KMS-11 (cell line): ENCODE measurements at regions not wholly inside any gene's neighbourhood (a gene's known extent, or its start where the extent isn't known, plus 50 kb on each side); places are given as distances from the start of the nearest gene placed in this dataset.

Source experiments
- H2AFZ ChIP-seq: fragments of 200-600 bp; sonication (generic); 2 replicates; pipeline ENCODE4 v1.6.1; 2016; ENCODE audit warnings: antibody characterized with exemption, mixed run types, low read depth
- H3K27ac ChIP-seq: fragments of 200-600 bp; sonication (generic); 2 replicates; pipeline ENCODE4 v1.6.1; 2016; ENCODE audit warnings: mild to moderate bottlenecking, mixed run types
- H3K27me3 ChIP-seq: fragments of 200-600 bp; sonication (generic); 2 replicates; pipeline ENCODE4 v1.6.1; 2017; ENCODE audit warnings: mild to moderate bottlenecking, low read depth, mixed run types, moderate library complexity; ENCODE audit not compliant: insufficient read depth
- H3K36me3 ChIP-seq: fragments of 200-600 bp; sonication (generic); 2 replicates; pipeline ENCODE4 v1.6.1; 2017; ENCODE audit warnings: mild to moderate bottlenecking, mixed run types; ENCODE audit not compliant: insufficient read depth
- H3K4me1 ChIP-seq: fragments of 200-600 bp; sonication (generic); 2 replicates; pipeline ENCODE4 v1.6.1; 2016; ENCODE audit warnings: mild to moderate bottlenecking, low read depth, mixed run types; ENCODE audit not compliant: poor library complexity, severe bottlenecking
- H3K4me2 ChIP-seq: fragments of 200-600 bp; sonication (generic); 2 replicates; pipeline ENCODE4 v1.7.0; 2016; ENCODE audit warnings: mild to moderate bottlenecking, mixed run types
- H3K4me3 ChIP-seq: fragments of 200-600 bp; sonication (generic); IDR thresholded peaks from 2 replicates; pipeline ENCODE4 v1.6.1; 2017; ENCODE audit warnings: low read depth, low read length, mixed read lengths; ENCODE audit not compliant: insufficient read depth
- H3K79me2 ChIP-seq: fragments of 200-600 bp; sonication (generic); 2 replicates; pipeline ENCODE4 v1.6.1; 2016; ENCODE audit warnings: low read depth, mixed run types; ENCODE audit not compliant: insufficient read depth
- H3K9ac ChIP-seq: fragments of 200-600 bp; sonication (generic); 2 replicates; pipeline ENCODE4 v1.6.1; 2016; ENCODE audit warnings: mild to moderate bottlenecking, mixed run types
- H4K20me1 ChIP-seq: fragments of 200-600 bp; sonication (generic); 2 replicates; pipeline ENCODE4 v1.6.1; 2016; ENCODE audit warnings: mild to moderate bottlenecking, mixed run types; ENCODE audit not compliant: insufficient read depth
- CTCF ChIP-seq: fragments of 200-600 bp; sonication (generic); conservative IDR thresholded peaks from 2 replicates; pipeline ENCODE4 v1.6.1; 2017; ENCODE audit warnings: low read depth, mild to moderate bottlenecking, antibody characterized with exemption, low read length, moderate library complexity, mixed read lengths

- Histone ChIP-seq H3K36me3 (no peaks in the 10 kb centered on the region), H3K79me2 (no peaks in the 10 kb centered on the region), H2AFZ (no peak overlapping the region), H3K27ac (no peak overlapping the region), H4K20me1 (no peaks in the 10 kb centered on the region), H3K9ac (no peak overlapping the region), H3K4me1 (no peaks in the 10 kb centered on the region), H3K27me3 (no peaks in the 10 kb centered on the region), H3K4me2 (no peak overlapping the region), H3K4me3 (no peak overlapping the region)
- TF ChIP-seq CTCF = no peak
Measured at GRCh38 chr1:25145775-25146393, 86.4 kb downstream of the SYF2 start.

DNA sequence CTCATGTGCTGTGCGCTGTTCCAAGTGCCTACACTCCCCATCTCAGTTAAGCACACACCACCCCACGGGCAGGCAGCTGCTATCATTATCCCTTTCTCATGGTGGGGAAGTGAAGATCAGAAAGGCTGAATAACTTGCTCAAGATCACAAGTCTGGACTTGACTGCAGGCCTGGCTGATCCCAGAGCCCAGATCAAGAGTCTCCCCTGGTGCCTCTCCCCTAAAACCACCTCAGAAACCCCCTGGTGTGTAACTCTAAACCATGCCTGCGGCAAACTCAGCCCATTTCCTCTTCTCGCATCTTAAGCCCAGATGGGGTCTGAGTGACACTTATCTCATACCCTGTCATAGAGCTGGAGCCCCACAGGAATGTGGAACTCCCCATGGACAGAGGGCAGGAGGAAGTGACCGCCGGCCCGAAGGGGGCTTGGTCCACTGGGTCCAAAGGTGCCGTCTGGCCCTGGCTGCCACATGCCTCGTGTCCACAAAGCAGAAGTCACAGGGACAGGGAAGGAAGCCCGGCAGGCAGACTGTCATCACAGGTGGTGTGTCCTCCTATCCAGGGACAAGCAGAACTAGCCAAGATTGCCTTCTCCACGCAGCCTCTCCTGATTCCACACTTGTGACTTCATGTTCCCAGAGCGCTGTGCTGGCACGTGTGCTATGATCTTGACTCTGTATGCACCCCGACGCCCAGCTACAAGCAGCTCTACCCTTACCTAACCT is 92.1 kb downstream of the SYF2 start:
- no peak overlapping the region for H3K4me2 ChIP-seq
- no peaks in the 10 kb centered on the region for H3K27me3 ChIP-seq
- TF ChIP-seq CTCF = no peak
- no peaks in the 10 kb centered on the region for H4K20me1 ChIP-seq
- H2AFZ ChIP-seq = no peak overlapping the region
- H3K9ac ChIP-seq = no peak overlapping the region
- no peak overlapping the region for H3K4me3 ChIP-seq
- no peaks in the 10 kb centered on the region for H3K79me2 ChIP-seq
- H3K36me3 ChIP-seq = no peaks in the 10 kb centered on the region
- no peaks in the 10 kb centered on the region for H3K4me1 ChIP-seq
- H3K27ac ChIP-seq = no peak overlapping the region

- Histone ChIP-seq H3K27me3 (no peaks in the 10 kb centered on the region), H3K27ac (no peak overlapping the region), H3K4me2 (no peak overlapping the region), H2AFZ (no peak overlapping the region), H3K36me3 (no peaks in the 10 kb centered on the region), H3K79me2 (no peaks in the 10 kb centered on the region), H4K20me1 (no peaks in the 10 kb centered on the region), H3K4me1 (no peaks in the 10 kb centered on the region), H3K4me3 (no peak overlapping the region), H3K9ac (no peak overlapping the region)
- no peak for TF ChIP-seq CTCF
Measured at GRCh38 chr1:25137521-25138395, 94.5 kb downstream of the SYF2 start.

GRCh38 chr1:25137106-25137505 is 95.2 kb downstream of the SYF2 start:
- Histone ChIP-seq H3K9ac (no peak overlapping the region), H3K4me1 (no peaks in the 10 kb centered on the region), H2AFZ (no peak overlapping the region), H3K27me3 (no peaks in the 10 kb centered on the region), H3K79me2 (no peaks in the 10 kb centered on the region), H3K36me3 (no peaks in the 10 kb centered on the region), H3K27ac (no peak overlapping the region), H3K4me2 (no peak overlapping the region), H4K20me1 (no peaks in the 10 kb centered on the region), H3K4me3 (no peak overlapping the region)
- no peak for TF ChIP-seq CTCF
